BLaER1 (cell line): ENCODE measurements at regions not wholly inside any gene's neighbourhood (a gene's known extent, or its start where the extent isn't known, plus 50 kb on each side); places are given as distances from the start of the nearest gene placed in this dataset.

ENCODE experiments used
- H3K27ac ChIP-seq: shearing (Covaris generic); formaldehyde crosslinking; 2 replicates; pipeline ENCODE4 v1.8.1; 2022
- H3K27me3 ChIP-seq: shearing (Covaris generic); formaldehyde crosslinking; 2 replicates; pipeline ENCODE4 v1.8.1; 2022
- H3K36me3 ChIP-seq: shearing (Covaris generic); formaldehyde crosslinking; 2 replicates; pipeline ENCODE4 v1.8.1; 2022
- H3K4me1 ChIP-seq: shearing (Covaris generic); formaldehyde crosslinking; 2 replicates; pipeline ENCODE4 v1.8.1; 2022
- H3K4me2 ChIP-seq: shearing (Covaris generic); formaldehyde crosslinking; 2 replicates; pipeline ENCODE4 v1.8.1; 2022
- H3K4me3 ChIP-seq: shearing (Covaris generic); formaldehyde crosslinking; 2 replicates; pipeline ENCODE4 v1.8.1; 2022
- H3K9ac ChIP-seq: shearing (Covaris generic); formaldehyde crosslinking; 2 replicates; pipeline ENCODE4 v1.8.1; 2022
- H3K9me3 ChIP-seq: shearing (Covaris generic); formaldehyde crosslinking; 2 replicates; pipeline ENCODE4 v1.8.1; 2022
- H4K20me1 ChIP-seq: shearing (Covaris generic); formaldehyde crosslinking; 2 replicates; pipeline ENCODE4 v1.8.1; 2022
- Cebpa-rat ChIP-seq: shearing (Covaris generic); IDR thresholded peaks from 2 replicates; pipeline ENCODE4 v1.8.1; 2022

- Histone ChIP-seq H3K27ac (no peak overlapping the region), H3K36me3 (no peaks in the 10 kb centered on the region), H3K4me2 (no peak overlapping the region), H3K9me3 (no peaks in the 10 kb centered on the region), H3K27me3 (no peaks in the 10 kb centered on the region), H3K4me1 (peaks cover 60% of the 10 kb centered on the region), H4K20me1 (no peaks in the 10 kb centered on the region), H3K4me3 (no peak overlapping the region), H3K9ac (no peak overlapping the region)
- no peak for TF ChIP-seq Cebpa-rat
Measured at GRCh38 chr21:41597227-41597626, 89.3 kb upstream of the TMPRSS2 start.

- Histone ChIP-seq H3K4me2 (no peak overlapping the region), H3K27me3 (no peaks in the 10 kb centered on the region), H3K9me3 (no peaks in the 10 kb centered on the region), H3K36me3 (no peaks in the 10 kb centered on the region), H3K4me1 (peaks cover 52% of the 10 kb centered on the region), H3K4me3 (no peak overlapping the region), H3K27ac (no peak overlapping the region), H4K20me1 (no peaks in the 10 kb centered on the region), H3K9ac (no peak overlapping the region)
- no peak for TF ChIP-seq Cebpa-rat
Measured at GRCh38 chr21:41596241-41596925, 88.4 kb upstream of the TMPRSS2 start.

- H3K9ac ChIP-seq: no peak overlapping the region
- no peaks in the 10 kb centered on the region for H3K36me3 ChIP-seq
- 0 out of 2 replicates have a peak, but pooled peaks cover 4% of the 10 kb centered on the region for H3K9me3 ChIP-seq
- peak overlapping the region; percentile 39 for H3K4me2 ChIP-seq
- peaks cover 31% of the 10 kb centered on the region for H3K4me1 ChIP-seq
- no peaks in the 10 kb centered on the region for H4K20me1 ChIP-seq
- H3K4me3 ChIP-seq: no peak overlapping the region
- no peak for TF ChIP-seq Cebpa-rat
- H3K27me3 ChIP-seq: no peaks in the 10 kb centered on the region
- no peak overlapping the region for H3K27ac ChIP-seq
Measured at GRCh38 chr21:41594268-41594667, 86.3 kb upstream of the TMPRSS2 start.

GRCh38 chr21:41593760-41594138 is 85.8 kb upstream of the TMPRSS2 start:
- Histone ChIP-seq H4K20me1 (no peaks in the 10 kb centered on the region), H3K27ac (no peak overlapping the region), H3K4me2 (peak overlapping the region; percentile 39), H3K36me3 (no peaks in the 10 kb centered on the region), H3K9me3 (0 out of 2 replicates have a peak, but pooled peaks cover 7% of the 10 kb centered on the region), H3K4me3 (no peak overlapping the region), H3K4me1 (peaks cover 25% of the 10 kb centered on the region), H3K9ac (no peak overlapping the region), H3K27me3 (no peaks in the 10 kb centered on the region)
- TF ChIP-seq Cebpa-rat: no peak

GRCh38 chr21:41593051-41593759 is 85.2 kb upstream of the TMPRSS2 start:
- Histone ChIP-seq H3K4me1 (peaks cover 20% of the 10 kb centered on the region), H3K4me2 (no peak overlapping the region), H3K36me3 (no peaks in the 10 kb centered on the region), H3K27ac (no peak overlapping the region), H3K9ac (no peak overlapping the region), H3K4me3 (no peak overlapping the region), H4K20me1 (no peaks in the 10 kb centered on the region), H3K9me3 (0 out of 2 replicates have a peak, but pooled peaks cover 7% of the 10 kb centered on the region), H3K27me3 (no peaks in the 10 kb centered on the region)
- no peak for TF ChIP-seq Cebpa-rat

GRCh38 chr21:41589620-41590175 is 81.7 kb upstream of the TMPRSS2 start:
- H3K36me3 ChIP-seq: no peaks in the 10 kb centered on the region
- H3K4me1 ChIP-seq: peaks cover 11% of the 10 kb centered on the region
- no peak overlapping the region for H3K27ac ChIP-seq
- no peak overlapping the region for H3K9ac ChIP-seq
- H3K27me3 ChIP-seq: no peaks in the 10 kb centered on the region
- H4K20me1 ChIP-seq: no peaks in the 10 kb centered on the region
- no peak overlapping the region for H3K4me2 ChIP-seq
- no peak for TF ChIP-seq Cebpa-rat
- H3K4me3 ChIP-seq: no peak overlapping the region
- 0 out of 2 replicates have a peak, but pooled peaks cover 7% of the 10 kb centered on the region for H3K9me3 ChIP-seq

- H3K4me1 ChIP-seq: peaks cover 6% of the 10 kb centered on the region
- TF ChIP-seq Cebpa-rat: no peak
- H4K20me1 ChIP-seq: no peaks in the 10 kb centered on the region
- H3K27ac ChIP-seq: no peak overlapping the region
- H3K36me3 ChIP-seq: no peaks in the 10 kb centered on the region
- H3K4me3 ChIP-seq: no peak overlapping the region
- no peak overlapping the region for H3K4me2 ChIP-seq
- no peaks in the 10 kb centered on the region for H3K27me3 ChIP-seq
- 0 out of 2 replicates have a peak, but pooled peaks cover 7% of the 10 kb centered on the region for H3K9me3 ChIP-seq
- no peak overlapping the region for H3K9ac ChIP-seq
Measured at GRCh38 chr21:41589131-41589530, 81.2 kb upstream of the TMPRSS2 start.

- no peak overlapping the region for H3K4me2 ChIP-seq
- no peaks in the 10 kb centered on the region for H4K20me1 ChIP-seq
- no peak overlapping the region for H3K4me3 ChIP-seq
- H3K9ac ChIP-seq: no peak overlapping the region
- no peaks in the 10 kb centered on the region for H3K4me1 ChIP-seq
- no peak overlapping the region for H3K27ac ChIP-seq
- TF ChIP-seq Cebpa-rat: no peak
- H3K9me3 ChIP-seq: 0 out of 2 replicates have a peak, but pooled peaks cover 7% of the 10 kb centered on the region
- H3K27me3 ChIP-seq: no peaks in the 10 kb centered on the region
- no peaks in the 10 kb centered on the region for H3K36me3 ChIP-seq
Measured at GRCh38 chr21:41585199-41585994, 77.4 kb upstream of the TMPRSS2 start.

- Histone ChIP-seq H3K4me3 (no peak overlapping the region), H3K27ac (no peak overlapping the region), H4K20me1 (no peaks in the 10 kb centered on the region), H3K4me1 (no peaks in the 10 kb centered on the region), H3K4me2 (no peak overlapping the region), H3K9ac (no peak overlapping the region), H3K36me3 (no peaks in the 10 kb centered on the region), H3K27me3 (no peaks in the 10 kb centered on the region), H3K9me3 (0 out of 2 replicates have a peak, but pooled peaks cover 7% of the 10 kb centered on the region)
- TF ChIP-seq Cebpa-rat: no peak
Measured at GRCh38 chr21:41584603-41585176, 76.7 kb upstream of the TMPRSS2 start.
